Neutrophil (primary cell): ENCODE measurements at regions not wholly inside any gene's neighbourhood (a gene's known extent, or its start where the extent isn't known, plus 50 kb on each side); places are given as distances from the start of the nearest gene placed in this dataset.

Experiments used
- H3K27ac ChIP-seq: fragments of 200-600 bp; sonication (generic); 2 replicates; pipeline ENCODE4 v1.5.1; 2016; ENCODE audit warnings: mild to moderate bottlenecking, moderate library complexity
- H3K27me3 ChIP-seq: fragments of 200-600 bp; sonication (generic); 2 replicates; pipeline ENCODE4 v1.6.0; 2016; ENCODE audit warnings: mild to moderate bottlenecking
- H3K36me3 ChIP-seq: fragments of 200-600 bp; sonication (generic); 2 replicates; pipeline ENCODE4 v1.5.1; 2017
- H3K4me1 ChIP-seq, 2 experiments: fragments of 200-600 bp in 1 of 2; sonication (generic) in 1 of 2; 1 replicate in 1 of 2; 2 replicates in 1 of 2; pipeline versions ENCODE4 v1.5.1 to v1.6.1; 2013 to 2016; ENCODE audit warnings: low read depth in 1 of 2, low read length in 1 of 2, mild to moderate bottlenecking in 1 of 2, moderate library complexity in 1 of 2; ENCODE audit not compliant: control insufficient read depth in 1 of 2, insufficient read depth in 1 of 2
- H3K4me3 ChIP-seq, 2 experiments: fragments of 200-600 bp in 1 of 2; sonication (generic) in 1 of 2; 1 replicate in 1 of 2; 2 replicates in 1 of 2; pipeline ENCODE4 v1.5.1; 2013 to 2016; ENCODE audit warnings: low read depth in 1 of 2, low read length in 1 of 2, mild to moderate bottlenecking in 1 of 2, moderate library complexity in 1 of 2
- H3K9me3 ChIP-seq: fragments of 200-600 bp; sonication (generic); 2 replicates; pipeline ENCODE4 v1.5.1; 2016
- TF ChIP-seq, protein P1 (sequence below): fragments of 200-600 bp; sonication (generic); IDR thresholded peaks from 2 replicates; pipeline ENCODE4 v1.5.1; 2016; ENCODE audit warnings: antibody characterized with exemption

GRCh38 chrY:7141477-7141876 is 229.9 kb upstream of the AMELY start:
- Histone ChIP-seq H3K4me3 (no peak overlapping the region), H3K36me3 (no peaks in the 10 kb centered on the region), H3K27ac (no peak overlapping the region), H3K9me3 (no peaks in the 10 kb centered on the region), H3K4me1 (no peaks in the 10 kb centered on the region), H3K27me3 (no peaks in the 10 kb centered on the region)
- TF ChIP-seq, protein P1, sequence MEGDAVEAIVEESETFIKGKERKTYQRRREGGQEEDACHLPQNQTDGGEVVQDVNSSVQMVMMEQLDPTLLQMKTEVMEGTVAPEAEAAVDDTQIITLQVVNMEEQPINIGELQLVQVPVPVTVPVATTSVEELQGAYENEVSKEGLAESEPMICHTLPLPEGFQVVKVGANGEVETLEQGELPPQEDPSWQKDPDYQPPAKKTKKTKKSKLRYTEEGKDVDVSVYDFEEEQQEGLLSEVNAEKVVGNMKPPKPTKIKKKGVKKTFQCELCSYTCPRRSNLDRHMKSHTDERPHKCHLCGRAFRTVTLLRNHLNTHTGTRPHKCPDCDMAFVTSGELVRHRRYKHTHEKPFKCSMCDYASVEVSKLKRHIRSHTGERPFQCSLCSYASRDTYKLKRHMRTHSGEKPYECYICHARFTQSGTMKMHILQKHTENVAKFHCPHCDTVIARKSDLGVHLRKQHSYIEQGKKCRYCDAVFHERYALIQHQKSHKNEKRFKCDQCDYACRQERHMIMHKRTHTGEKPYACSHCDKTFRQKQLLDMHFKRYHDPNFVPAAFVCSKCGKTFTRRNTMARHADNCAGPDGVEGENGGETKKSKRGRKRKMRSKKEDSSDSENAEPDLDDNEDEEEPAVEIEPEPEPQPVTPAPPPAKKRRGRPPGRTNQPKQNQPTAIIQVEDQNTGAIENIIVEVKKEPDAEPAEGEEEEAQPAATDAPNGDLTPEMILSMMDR: no peak
